Uterus (tissue), 2 donors: ENCODE measurements at regions not wholly inside any gene's neighbourhood (a gene's known extent, or its start where the extent isn't known, plus 50 kb on each side); places are given as distances from the start of the nearest gene placed in this dataset.

Source experiments
- POLR2A ChIP-seq, 2 donors: fragments of 450-650 bp; IDR thresholded peaks; one replicate each; pipeline ENCODE4 v1.6.1; 2016; ENCODE audit warnings: antibody characterized with exemption in 2 of 2, mild to moderate bottlenecking in 1 of 2, moderate library complexity in 1 of 2
- TF ChIP-seq, protein P1 (sequence below), 4 experiments: fragments of 200-600 bp in 2 of 4; fragments of 450-650 bp in 2 of 4; sonication (generic) in 2 of 4; IDR thresholded peaks; one replicate each; pipeline ENCODE4 v1.5.1; 2016 to 2019; ENCODE audit warnings: antibody characterized with exemption in 4 of 4, mild to moderate bottlenecking in 2 of 4, moderate library complexity in 1 of 4

DNA sequence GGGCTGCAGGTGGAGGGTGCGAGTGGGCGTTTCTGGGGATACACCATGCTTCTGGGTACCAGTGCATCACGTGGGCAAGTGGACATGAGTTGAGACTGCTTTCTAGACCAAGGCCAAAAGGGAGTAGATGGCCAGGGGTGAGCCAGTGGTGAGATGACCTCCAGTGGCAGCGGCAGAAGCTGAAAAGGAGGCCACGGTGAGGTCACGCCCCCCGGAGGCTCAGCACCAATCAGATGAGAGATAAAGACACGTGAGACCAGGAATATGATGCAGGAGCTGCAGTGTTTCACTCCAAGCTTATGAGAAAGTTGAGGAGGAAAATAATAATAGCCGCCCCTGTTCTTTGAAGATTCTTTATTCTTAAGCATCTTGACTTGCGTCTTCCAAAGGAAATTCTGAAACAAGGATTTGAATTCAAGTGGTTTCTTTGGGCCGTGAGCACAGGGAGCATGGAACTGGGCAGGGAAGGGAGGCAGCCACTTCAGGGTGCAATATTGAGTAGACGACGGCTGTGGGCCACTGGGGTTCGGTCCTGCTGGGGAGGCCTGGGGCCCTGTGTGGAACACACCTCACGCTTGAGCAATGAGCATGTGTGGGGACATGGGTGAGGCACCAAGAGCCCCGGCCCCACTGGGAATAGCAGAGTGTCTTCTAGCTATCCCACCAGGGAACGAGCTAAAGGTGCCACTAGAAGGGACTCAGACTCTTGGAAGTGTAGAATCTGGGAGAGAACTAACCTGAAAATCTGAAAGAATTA lies 156.7 kb upstream of the LRFN2 start:
- TF ChIP-seq, protein P1, sequence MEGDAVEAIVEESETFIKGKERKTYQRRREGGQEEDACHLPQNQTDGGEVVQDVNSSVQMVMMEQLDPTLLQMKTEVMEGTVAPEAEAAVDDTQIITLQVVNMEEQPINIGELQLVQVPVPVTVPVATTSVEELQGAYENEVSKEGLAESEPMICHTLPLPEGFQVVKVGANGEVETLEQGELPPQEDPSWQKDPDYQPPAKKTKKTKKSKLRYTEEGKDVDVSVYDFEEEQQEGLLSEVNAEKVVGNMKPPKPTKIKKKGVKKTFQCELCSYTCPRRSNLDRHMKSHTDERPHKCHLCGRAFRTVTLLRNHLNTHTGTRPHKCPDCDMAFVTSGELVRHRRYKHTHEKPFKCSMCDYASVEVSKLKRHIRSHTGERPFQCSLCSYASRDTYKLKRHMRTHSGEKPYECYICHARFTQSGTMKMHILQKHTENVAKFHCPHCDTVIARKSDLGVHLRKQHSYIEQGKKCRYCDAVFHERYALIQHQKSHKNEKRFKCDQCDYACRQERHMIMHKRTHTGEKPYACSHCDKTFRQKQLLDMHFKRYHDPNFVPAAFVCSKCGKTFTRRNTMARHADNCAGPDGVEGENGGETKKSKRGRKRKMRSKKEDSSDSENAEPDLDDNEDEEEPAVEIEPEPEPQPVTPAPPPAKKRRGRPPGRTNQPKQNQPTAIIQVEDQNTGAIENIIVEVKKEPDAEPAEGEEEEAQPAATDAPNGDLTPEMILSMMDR (IDR thresholded peaks at IDR 0.05): no peak
- TF ChIP-seq POLR2A (IDR thresholded peaks at IDR 0.05): no peak
